ENCODE measurements at regions not wholly inside any gene's neighbourhood (a gene's known extent, or its start where the extent isn't known, plus 50 kb on each side); places are given as distances from the start of the nearest gene placed in this dataset.

DNA sequence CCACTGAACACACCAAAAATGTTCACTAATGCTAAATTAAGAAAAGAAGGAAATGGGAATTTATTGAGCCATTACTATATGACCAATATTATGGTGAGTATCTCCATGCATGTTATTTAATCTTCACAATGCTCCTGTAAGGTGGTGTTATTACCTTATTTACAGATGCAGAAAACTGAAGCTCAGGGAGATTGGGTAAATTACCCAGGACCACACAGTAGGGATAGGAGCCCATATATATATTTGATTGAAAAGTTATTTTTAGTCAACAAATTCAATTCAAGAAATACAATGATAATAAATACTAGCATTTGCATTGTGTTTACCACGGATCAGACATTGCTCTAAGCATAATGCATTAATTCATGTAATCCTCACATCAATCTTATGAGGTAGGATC is 202.2 kb upstream of the FBXO11 start:
- no peak for DNase-seq

DNA sequence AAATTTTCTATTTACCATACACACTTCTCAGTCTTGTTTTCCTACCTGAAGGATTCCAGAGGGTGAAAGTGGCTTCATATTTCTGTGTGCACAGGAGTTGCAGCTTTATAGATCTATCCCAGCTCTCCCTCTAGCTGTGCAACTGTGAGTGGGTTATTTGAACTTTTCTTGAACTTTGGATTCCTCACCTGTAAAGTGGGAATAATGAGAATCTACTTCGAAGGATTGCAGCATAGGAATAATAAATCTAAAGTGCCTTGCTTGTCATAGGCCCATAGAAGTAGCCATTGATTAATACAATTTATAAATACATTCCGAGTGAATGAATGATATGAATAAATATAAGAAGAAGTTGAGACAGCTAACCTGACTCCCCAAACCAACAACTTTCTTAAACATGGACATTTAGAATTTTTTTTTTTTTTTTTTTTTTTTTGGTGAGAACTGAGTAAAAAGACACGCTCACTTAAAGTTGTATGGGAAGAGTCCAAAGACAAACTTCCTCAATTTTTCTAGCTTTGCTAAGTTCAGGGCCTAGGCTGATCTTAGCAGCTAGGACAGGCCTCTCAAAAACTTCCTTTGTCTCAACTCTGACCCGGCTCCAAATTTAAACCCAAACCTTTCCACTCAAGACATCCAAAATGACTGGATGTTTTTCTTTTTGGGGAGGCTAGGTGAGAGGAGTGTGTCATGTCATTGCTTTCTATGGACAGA is 203.3 kb upstream of the FBXO11 start:
- no peak for DNase-seq

DNA sequence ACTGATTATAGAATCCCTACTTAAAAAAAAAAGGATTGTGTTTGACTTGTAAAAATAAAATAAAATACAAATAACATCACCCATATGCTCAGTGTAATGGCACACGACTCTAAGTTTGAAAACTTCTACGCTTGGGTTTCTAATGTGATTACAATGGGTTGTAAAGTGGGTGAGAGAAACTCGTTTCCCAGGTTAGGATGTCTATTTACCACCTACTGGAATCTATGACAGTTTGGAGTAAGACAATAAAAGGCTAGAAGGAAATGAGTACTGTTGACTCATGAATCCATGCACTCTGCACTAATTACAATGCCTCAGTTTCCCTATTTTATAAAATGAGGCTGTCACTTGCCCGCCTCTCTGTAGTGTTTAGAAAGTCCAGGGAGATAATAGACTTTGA is 204.0 kb upstream of the FOXN2 start:
- DNase-seq = peak in 1 of 3 experiments; percentile 65

DNA sequence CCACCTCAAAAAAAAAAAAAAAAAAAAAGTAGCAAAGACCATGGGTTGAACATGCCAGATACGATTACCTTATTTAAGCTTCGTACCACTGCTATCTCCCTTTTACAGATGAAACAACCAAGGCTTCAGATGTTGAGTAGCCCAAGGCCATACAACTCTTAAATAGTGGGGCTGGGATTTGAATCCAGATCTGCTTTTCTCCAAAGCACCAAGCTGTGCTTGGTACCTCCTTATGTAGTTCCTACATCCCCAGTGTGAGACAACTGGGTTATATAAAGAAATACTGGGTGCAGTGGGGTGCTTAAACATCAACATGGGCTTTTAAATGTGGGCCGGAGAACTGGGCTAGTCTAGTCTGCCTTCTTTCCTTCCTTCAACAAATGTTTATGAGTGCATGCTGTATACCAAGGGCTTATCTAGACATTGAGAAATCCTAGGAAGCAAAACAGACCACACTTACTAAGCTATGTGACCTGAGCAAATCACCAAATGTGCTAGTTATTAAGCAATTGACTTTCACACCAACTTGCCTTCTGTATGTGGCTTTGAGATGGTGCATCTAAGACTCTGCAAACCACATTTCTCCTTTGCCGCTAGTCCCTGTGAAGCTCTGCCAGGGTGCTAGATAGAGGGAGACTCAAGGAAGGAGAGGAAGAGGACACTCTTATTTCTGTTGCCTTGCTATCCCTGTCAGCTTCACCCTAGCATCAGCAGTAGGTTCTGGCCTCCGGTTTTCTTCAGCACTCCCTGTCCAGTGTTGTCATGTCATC is 201.4 kb upstream of the FOXN2 start:
- no peak for DNase-seq

DNA sequence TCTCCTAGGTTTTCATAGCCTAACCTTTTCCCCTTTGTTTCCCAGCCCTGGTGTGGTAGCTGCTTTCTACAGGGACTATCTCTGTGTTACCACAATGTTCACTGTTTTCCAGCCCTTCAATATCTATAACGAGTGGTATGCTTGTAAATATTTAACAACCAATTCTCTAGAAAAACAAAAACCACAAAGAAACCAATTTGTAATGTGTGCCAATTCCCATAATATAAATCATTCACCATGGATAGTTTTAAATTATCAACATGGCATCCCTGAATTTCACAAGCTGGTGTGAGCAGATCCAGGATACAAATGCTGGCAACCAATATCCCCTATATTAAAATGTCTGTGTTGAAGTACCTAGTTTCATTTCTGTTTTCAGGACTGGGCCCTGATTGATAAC is 200.7 kb upstream of the FOXN2 start:
- DNase-seq = no peak

DNA sequence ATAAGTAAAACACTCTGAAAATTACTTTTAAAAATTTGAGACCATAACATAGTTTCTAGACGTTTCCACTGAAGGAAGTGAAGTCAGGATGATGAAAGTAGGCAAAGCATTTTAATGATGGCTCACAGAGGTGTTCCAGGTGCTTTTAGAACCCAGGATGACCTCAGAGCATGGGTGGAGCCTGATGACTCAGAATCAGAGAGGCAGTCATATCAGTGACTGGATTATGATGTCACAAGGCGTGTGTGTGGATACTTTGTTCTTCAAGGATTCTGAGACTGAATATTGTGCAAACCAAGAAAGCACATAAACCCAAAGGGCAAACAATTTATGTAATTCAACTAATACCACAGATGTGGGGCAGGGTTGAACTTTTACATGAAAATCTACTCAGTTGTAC is 200.2 kb upstream of the FOXN2 start:
- DNase-seq = peak in 1 of 3 experiments; percentile 31

DNA sequence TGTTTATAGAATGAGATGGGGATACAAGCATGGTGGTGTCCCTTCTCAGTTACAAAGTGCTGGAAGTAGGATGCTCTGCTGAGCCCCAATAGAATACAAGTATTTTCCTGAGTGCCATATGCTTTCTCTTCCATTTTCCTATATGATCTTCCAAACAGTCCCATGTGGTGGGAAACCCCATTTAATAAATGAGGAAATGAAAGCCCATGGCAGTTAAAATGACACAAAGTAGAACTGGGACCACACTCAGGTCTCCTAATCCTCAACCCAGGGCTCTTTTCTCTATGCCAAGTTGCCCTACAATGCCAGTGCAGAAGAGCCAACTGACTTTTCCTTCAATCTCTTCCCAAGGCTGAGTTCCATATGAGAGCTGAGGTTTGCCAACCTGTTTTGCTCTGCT is 198.0 kb upstream of the FOXN2 start:
- DNase-seq = no peak

DNA sequence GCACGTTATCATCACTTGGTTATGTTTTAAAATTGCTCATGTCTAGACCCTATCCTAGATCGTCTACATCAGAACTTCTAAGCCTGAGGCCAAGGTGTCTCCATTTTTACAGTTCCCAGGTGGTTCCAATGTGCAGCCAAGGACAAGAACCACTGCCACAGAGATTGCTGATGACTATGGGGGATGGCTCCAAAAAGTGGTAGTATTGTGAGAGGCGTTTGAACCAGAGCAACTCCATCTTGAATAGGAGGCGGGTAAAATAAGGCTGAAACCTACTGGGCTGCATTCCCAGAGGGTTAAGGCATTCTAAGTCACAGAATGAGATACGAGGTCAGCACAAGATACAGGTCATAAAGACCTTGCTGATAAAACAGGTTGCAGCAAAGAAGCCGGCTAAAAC is 195.6 kb upstream of the FOXN2 start:
- DNase-seq = no peak

DNA sequence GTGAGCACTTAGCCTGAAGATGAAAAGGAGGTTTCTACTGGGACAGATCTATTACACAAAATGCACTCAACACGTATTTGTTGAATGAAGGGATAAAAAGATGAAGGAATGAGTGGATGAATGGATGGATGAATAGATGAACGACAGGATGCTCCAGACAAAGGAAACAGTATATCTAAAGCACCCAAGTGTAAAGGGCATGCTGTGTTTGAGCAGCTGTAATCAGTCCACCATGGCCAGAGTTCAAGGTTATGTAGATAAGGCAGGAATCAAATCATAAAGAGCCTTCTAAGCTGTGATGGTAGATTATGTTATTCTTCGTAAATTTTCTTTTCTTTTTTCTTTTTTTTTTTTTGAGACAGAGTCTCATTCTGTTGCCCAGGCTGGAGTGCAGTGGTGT is 194.4 kb upstream of the FOXN2 start:
- DNase-seq = no peak

DNA sequence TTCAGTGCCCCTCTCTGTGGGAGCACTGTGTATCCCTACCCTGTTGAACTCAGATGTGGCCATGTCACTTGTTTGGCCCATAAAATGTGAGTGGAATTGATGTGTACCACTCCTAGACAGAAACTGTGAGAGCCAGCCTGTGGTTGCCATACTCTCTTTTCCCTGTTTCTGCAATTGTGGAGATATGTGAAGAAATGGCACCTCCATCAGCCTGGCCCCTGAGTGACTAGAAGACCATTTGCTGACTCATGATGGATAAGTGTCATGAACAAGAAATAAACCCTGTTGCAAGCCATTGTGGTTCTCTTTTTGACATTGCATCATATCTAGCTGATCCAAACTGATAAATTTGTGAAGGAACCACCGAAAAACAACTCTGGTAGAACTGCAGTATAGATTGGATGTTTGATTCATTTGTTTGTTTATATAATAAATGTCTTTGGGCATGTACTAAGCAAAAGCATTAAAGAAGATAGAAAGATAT is 193.7 kb upstream of the FOXN2 start:
- DNase-seq = no peak

DNA sequence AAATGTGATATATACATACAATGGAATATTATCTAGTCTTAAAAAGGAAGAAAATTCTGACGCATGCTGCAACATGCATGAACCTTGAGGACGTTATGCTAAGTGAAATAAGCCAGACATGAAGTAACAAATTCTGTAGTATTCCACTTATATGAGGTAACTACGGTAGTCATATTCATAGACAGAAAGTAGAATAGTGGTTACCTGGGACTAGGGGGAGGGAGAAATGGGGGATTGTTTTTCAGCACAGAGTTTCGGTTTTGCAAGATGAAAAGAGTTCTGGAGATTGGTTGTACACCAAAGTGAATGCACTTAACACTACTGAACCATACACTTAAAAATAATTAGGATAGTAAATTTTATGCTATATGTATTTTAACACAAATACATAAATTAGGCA is 192.3 kb upstream of the FOXN2 start:
- no peak for DNase-seq

DNA sequence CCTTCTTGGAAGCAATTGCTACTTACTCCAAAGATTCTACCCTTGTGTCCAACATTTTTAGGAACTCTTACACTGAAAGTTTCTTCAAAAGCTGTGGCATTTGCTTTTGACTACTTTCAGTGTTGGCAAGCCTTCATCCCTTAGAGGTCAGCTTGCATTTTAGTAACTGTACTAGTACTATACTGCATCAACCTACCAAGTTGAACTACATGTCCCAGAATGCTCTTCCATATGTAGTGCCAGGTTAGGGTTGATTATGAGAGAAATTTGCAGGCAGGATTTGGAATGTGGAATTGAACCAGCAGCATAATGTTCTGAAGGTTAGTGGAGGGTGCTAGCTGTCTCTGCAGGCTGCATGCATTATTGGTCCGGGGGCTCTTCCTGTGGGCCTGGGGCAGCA is 189.9 kb upstream of the FOXN2 start:
- no peak for DNase-seq

DNA sequence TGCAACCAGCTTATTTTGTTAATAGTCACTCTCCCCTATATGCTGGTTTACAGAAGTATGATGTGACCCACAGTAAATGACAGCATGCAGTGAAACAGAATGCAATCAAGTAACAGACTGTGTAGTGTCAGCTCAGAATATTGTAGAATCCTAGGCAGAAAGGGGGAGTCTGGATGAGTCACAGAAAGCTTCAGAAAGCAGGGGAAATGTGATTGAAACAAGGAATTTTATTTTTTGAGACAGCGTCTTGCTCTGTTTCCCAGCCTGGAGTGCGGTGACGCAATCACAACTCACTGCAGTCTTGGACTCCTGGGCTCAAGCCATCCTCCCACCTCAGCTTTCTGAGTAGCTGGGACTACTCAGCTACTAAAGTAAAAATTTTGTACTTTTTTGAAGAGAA is 188.3 kb upstream of the FOXN2 start:
- DNase-seq = no peak

DNA sequence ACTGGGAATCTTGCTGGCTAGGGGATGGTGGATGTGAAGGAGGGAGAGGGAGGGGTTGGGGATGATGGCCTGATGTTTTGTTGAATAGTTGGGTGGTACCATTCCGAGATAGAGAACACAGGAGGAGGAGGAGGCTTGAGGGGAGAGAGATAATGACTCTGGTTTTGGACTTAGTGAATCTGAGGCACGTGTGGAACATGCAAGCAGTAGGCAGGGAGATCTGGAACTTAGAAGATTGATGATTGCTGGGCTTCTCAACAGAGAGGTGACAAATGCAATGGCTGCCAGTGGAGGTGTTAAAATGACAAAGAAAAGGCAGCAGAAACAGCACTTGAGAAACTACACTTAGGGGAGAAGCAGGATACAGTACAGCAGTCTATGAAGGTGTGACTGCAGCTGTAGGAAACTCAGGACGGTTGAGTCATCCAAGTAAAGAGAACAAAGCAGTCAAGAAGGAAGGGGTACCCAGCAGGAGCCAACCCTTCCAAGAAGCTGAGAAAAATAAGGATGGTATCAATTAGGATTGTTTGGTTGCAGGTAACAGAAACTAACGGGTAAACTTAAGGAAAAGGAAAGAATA is 186.8 kb upstream of the FOXN2 start:
- DNase-seq = no peak

DNA sequence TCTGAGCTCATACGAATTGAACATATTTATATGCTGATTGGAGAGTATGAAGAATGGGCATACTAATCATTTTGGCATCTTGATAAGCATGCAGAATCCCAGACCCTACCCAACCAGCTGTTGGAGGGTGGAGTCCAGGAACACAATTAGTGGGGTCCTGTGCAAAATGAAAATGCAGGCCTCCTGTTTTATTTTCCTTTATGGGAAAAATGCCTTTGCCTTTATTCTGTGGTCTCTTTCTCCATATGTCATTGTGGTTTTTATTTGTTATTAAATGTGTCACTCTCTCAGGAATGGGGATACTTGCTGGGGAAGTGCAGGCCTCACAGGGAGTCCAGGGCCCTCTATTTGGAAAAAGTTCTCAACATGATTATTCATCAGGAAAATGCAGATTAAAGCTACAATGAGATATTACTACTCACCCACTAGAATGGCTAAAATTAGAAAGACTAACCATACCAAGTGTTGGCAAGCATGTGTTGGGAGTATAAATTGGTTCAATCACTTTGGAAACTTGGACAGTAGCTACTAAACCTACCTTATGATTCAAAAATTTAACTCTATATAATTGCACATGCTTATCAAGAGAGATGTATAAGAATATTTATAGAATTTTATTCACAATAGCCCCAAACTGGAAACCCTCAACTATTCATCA is 185.1 kb upstream of the FOXN2 start:
- DNase-seq = no peak

DNA sequence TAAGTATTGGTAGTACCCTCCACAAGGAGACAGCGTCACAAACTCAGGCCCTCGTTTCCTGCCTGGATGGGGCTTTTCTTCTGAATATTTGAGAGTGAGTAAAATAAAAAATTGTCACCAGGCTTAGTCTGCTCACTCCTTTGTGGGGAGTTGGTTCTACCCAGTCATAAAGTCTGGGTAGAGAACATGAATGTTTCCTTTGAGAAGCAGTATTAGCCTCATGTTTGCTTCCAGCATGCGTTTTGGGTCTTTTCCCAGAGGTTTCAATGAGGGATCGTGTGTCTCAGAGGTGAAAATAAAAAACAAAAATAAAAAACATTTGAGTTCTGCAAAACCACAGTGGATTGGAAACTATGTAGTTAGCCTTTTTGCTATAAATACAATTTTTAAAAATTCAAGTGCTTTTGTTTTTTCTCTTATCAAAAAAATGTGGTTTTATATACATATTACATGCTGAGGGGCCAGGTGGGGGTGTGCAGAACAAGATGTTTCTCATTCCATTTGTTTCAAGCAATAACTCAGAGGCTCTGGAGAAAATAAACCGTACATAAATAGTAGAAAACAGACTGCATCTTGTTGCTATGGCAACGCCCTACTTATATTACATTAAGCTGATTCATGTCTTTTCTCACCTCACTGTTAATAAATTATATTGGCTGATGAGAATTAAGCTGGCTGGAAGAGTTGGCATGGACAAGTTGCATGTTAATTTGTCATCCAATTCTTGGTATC is 182.8 kb upstream of the FOXN2 start:
- peak in 1 of 3 experiments; percentile 68 for DNase-seq

DNA sequence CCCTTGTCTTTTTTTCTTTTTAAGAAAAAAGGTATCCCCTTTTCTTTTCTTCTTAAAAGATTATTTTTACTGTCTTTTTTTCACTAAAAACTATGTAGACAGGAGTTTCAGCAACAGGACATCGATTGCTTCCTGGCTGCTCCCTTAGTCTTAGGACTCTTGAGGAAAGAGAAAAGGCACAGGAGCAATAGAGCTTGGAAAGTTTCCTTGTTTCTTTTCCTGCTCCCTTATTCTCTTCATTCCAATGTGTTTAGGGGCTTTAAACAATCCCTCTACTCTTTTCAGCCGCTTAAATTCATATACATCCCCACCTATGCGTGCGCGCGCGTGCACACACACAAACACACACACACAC is 182.2 kb upstream of the FOXN2 start:
- no peak for DNase-seq

DNA sequence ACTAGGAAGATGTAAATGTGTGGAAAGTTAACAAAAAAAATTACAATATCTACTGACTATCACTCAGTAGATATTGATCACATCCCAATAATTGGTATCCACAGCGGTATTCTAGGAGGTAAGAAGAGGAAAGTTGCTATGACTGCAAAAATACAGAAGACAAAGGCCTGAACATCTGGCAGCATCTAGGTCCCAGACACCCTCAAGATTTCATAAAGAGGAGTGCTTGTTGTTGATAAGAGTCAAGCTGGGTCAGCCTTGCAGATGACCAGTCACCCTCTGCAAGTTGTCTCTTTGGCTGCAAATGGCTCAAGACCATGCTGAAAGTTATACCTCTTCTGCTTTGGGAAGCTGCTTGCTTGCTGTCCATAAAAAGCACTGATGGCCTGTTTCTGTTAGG is 179.8 kb upstream of the FOXN2 start:
- no peak for DNase-seq

DNA sequence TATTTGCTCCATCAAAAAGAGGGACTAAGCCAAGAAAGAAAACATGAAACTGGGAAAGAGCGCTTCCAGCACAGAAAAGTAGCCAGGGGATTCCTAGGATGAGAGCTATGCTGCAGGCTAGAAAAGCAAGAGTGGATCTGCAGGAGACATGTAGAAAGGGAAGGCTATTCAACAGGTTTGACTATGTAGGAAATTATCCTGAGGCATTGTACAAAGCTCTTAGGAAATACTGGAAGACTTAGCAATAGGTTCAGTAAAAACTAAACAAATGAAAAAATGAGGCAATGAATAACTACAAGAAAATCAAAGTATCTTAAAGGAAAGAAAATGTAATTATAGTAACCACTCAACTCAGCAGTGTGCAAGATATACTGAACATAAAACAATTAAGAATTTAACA is 178.7 kb upstream of the FOXN2 start:
- no peak for DNase-seq

DNA sequence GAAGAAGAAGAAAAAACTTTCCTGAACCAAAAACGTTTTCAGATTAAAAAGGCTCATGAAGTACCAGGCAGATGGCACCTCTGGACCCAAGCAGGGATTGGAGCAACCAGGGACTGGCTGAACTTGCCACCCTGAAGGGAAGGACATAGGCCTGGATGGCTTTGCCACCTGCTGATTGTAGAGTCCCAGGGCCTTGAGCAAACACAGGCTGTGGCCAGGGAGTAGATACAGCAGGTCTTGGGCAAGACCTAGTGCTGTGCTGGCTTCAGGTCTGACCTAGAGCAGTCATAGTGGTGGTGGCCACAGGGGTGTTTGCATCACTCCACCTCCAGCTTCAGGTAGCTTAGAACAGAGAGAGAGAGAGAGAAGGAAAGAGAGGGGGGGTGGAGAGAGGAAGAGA is 176.7 kb upstream of the FOXN2 start:
- DNase-seq = no peak

DNA sequence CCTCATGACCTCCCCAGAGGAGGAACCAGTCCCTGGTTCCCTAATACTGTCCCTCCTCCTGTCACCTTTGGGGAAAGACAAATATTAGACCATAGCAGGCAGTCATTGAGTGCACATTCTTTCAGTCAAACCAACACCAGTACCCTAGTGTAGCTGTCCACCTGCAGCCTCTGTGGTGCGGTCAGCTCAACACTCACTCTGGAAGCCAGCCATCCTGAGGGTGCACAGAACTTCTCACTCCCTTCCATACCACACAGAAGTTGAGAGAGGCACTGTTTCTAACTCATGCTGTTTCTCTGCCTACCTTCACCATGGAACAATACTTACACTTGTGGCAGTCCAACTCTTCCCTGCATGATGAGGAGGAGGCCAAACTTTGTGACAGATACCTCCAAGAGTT is 175.6 kb upstream of the FOXN2 start:
- no peak for DNase-seq

DNA sequence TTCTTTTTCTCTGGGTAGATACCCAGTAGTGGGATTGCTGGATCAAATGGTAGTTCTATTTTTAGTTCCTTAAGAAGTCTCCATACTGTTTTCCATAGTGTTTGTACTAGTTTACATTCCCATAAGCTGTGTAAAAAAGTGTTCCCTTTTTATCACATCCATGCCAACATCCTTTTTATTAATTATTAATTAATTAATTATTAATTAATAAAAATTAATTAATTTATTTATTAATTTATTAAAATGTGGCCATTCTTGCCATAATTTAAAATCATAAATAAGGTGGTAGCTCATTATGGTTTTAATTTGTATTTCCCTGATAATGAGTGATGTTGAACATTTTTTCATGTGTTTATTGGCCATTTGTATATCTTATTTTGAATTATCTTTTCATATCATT is 173.9 kb upstream of the FOXN2 start:
- DNase-seq = no peak

DNA sequence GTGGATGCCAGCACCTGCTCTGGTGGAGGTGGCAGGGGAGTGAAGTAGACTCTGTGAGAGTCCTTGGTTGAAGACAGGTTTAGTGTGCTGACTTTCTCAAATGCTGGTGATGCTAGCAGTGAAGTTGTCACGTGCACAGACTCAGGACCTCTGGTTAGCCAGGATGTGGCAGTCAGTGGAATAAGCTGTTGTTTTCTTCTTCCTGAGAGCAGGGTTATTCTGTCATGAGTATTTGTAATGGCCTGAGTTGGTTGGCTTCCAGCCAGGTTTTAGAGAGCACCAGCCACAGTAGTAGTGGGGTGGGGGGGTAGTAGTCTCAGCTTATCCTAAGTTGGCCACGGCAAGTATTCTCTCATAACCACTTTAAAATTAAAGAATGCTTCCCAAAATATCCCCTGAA is 169.7 kb upstream of the FOXN2 start:
- peak; percentile 11 to 62 (median 43) for DNase-seq
